Ovary (tissue), 3 donors: ENCODE measurements at regions not wholly inside any gene's neighbourhood (a gene's known extent, or its start where the extent isn't known, plus 50 kb on each side); places are given as distances from the start of the nearest gene placed in this dataset.

Source experiments
- CTCF ChIP-seq, 3 donors: fragments of 450-650 bp in 2 of 3; fragments of 200-600 bp in 1 of 3; IDR thresholded peaks; one replicate each; pipeline versions ENCODE4 v1.5.1 to v1.8.0; 2016 to 2022; ENCODE audit warnings: antibody characterized with exemption in 3 of 3, mild to moderate bottlenecking in 1 of 3
- EP300 ChIP-seq: sonication (generic); formaldehyde crosslinking; IDR thresholded peaks from one replicate; pipeline ENCODE4 v1.6.1; 2017; ENCODE audit warnings: antibody characterized with exemption
- POLR2A ChIP-seq: fragments of 450-650 bp; IDR thresholded peaks from one replicate; pipeline ENCODE4 v1.6.1; 2017; ENCODE audit warnings: antibody characterized with exemption, mild to moderate bottlenecking, moderate library complexity
- donor health status: DM: no; HTN: no; CAD: no.

- TF ChIP-seq POLR2A (no peak), CTCF (IDR thresholded peaks at IDR 0.05) (no peak), EP300 (no peak)
Measured at GRCh38 chr4:129172181-129172580, 76.2 kb downstream of the C4orf33 start.
